NCI-H2171 (cell line): ENCODE measurements at regions not wholly inside any gene's neighbourhood (a gene's known extent, or its start where the extent isn't known, plus 50 kb on each side); places are given as distances from the start of the nearest gene placed in this dataset.
"Not testable (repeated sequence)": the region's sequence is repeated elsewhere in the genome, so short reads cannot be mapped to it uniquely, and the experiment has no call there.

Source experiments
- DNase-seq: peaks from one replicate; lab custom pipeline; 2025; lab: John Stamatoyannopoulos, UW

- no peak for DNase-seq
These were observed 167.6 kb upstream of the MAFB start for GRCh38 chr20:40856653-40857052.

GRCh38 chr20:40860487-40860902, 168.1 kb upstream of the TOP1 start:
- no peak for DNase-seq

- DNase-seq, result no peak
These were observed 167.1 kb upstream of the TOP1 start for GRCh38 chr20:40861427-40862008.

GRCh38 chr20:40863355-40863919, 165.2 kb upstream of the TOP1 start:
- no peak for DNase-seq

GRCh38 chr20:40864470-40864869, 164.2 kb upstream of the TOP1 start:
- no peak for DNase-seq

- no peak for DNase-seq
These were observed 163.5 kb upstream of the TOP1 start for GRCh38 chr20:40865095-40865494.

GRCh38 chr20:40866056-40866455, 162.6 kb upstream of the TOP1 start:
- DNase-seq, result no peak

- no peak for DNase-seq
These were observed 159.9 kb upstream of the TOP1 start for GRCh38 chr20:40868551-40869217.

GRCh38 chr20:40869218-40870147, 159.1 kb upstream of the TOP1 start:
- DNase-seq, result no peak

- DNase-seq, result no peak
These were observed 153.2 kb upstream of the TOP1 start for GRCh38 chr20:40875116-40876085.

- DNase-seq, result not testable (repeated sequence)
These were observed 150.5 kb upstream of the TOP1 start for GRCh38 chr20:40878099-40878498.

GRCh38 chr20:40880063-40880728, 148.4 kb upstream of the TOP1 start:
- DNase-seq, result no peak

GRCh38 chr20:40880729-40881109, 147.9 kb upstream of the TOP1 start:
- no peak for DNase-seq

GRCh38 chr20:40882152-40882551, 146.5 kb upstream of the TOP1 start:
- no peak for DNase-seq

- no peak for DNase-seq
These were observed 145.5 kb upstream of the TOP1 start for GRCh38 chr20:40883097-40883496.

GRCh38 chr20:40887105-40887504, 141.5 kb upstream of the TOP1 start:
- no peak for DNase-seq

- not testable (repeated sequence) for DNase-seq
These were observed 139.4 kb upstream of the TOP1 start for GRCh38 chr20:40889266-40889665.

GRCh38 chr20:40890181-40890580, 138.4 kb upstream of the TOP1 start:
- DNase-seq, result no peak

GRCh38 chr20:40890635-40891034, 138.0 kb upstream of the TOP1 start:
- DNase-seq, result no peak

GRCh38 chr20:40891351-40891750, 137.3 kb upstream of the TOP1 start:
- DNase-seq, result no peak

- DNase-seq, result no peak
These were observed 136.0 kb upstream of the TOP1 start for GRCh38 chr20:40892642-40893041.
